ENCODE measurements at regions not wholly inside any gene's neighbourhood (a gene's known extent, or its start where the extent isn't known, plus 50 kb on each side); places are given as distances from the start of the nearest gene placed in this dataset.
A peak's percentile ranks its signal among the peaks of the same experiment; 100 is the strongest.

- ATAC-seq = no peak
- H3K79me2 ChIP-seq (replicated peaks; ENCODE audit: insufficient read depth) = peaks cover 2% of the 10 kb centered on the region; the same call in 1 of the 2 replicates
- no peak overlapping the region for H3K4me3 Mint-ChIP-seq
- H2AFZ ChIP-seq = no peak overlapping the region
- 0 out of 2 replicates have a peak overlapping the region, but pooled peaks have one; percentile 14 for H3K4me2 ChIP-seq
- H3K27me3 Mint-ChIP-seq (ENCODE audit: insufficient read depth, low read depth, poor library complexity) = peaks cover 3% of the 10 kb centered on the region
- no peaks in the 10 kb centered on the region for H4K20me1 ChIP-seq (replicated peaks; ENCODE audit: insufficient read depth)
- H3F3A ChIP-seq (replicated peaks; ENCODE audit: low read depth) = no peaks in the 10 kb centered on the region
- H3K27me3 ChIP-seq (ENCODE audit: insufficient read depth) = no peaks in the 10 kb centered on the region
- DNase-seq (ENCODE audit: low spot score) = no peak
- H3K9me3 Mint-ChIP-seq = no peaks in the 10 kb centered on the region
- H3K27ac ChIP-seq (ENCODE audit: low read depth) = no peak overlapping the region
- no peak overlapping the region for H3K4me3 ChIP-seq
- H3K9me2 ChIP-seq (ENCODE audit: insufficient read depth) = no peaks in the 10 kb centered on the region
- H3K36me3 Mint-ChIP-seq (ENCODE audit: low read depth) = no peaks in the 10 kb centered on the region
- peaks cover 39% of the 10 kb centered on the region for H3K4me1 Mint-ChIP-seq
- no peaks in the 10 kb centered on the region for H3K36me3 ChIP-seq (ENCODE audit: insufficient read depth)
- peaks cover 50% of the 10 kb centered on the region for H3K4me1 ChIP-seq (ENCODE audit: insufficient read depth)
- no peak for TF ChIP-seq CREB1 (CRISPR knock-in tag; IDR thresholded peaks at IDR 0.05; ENCODE audit: low read depth)
- TF ChIP-seq EZH2phosphoT487 (IDR thresholded peaks at IDR 0.05; ENCODE audit: unreplicated experiment) = no peak
- no peak for TF ChIP-seq CTCF (conservative IDR thresholded peaks at IDR 0.05; ENCODE audit: low read depth in 2 of 2)
- TF ChIP-seq EZH2 (IDR thresholded peaks at IDR 0.05; ENCODE audit: low read depth, unreplicated experiment) = no peak
- TF ChIP-seq POLR2AphosphoS5 (IDR thresholded peaks at IDR 0.05; ENCODE audit: low read depth) = no peak
- no peak for TF ChIP-seq ZNF331 (CRISPR knock-in tag; IDR thresholded peaks at IDR 0.05; ENCODE audit: low read depth)
- TF ChIP-seq REST (IDR thresholded peaks at IDR 0.05; ENCODE audit: unreplicated experiment) = no peak
- no peak overlapping the region for H3K27ac Mint-ChIP-seq
These were observed 202.0 kb upstream of the IL12A start for GRCh38 chr3:159786489-159787177.

- Histone ChIP-seq H3K4me3 (no peak overlapping the region), H3K4me2 (peak overlapping the region; percentile 14; the same call in 1 of the 2 replicates), H3K36me3 (ENCODE audit: insufficient read depth) (no peaks in the 10 kb centered on the region), H3K9me2 (ENCODE audit: insufficient read depth) (no peaks in the 10 kb centered on the region), H3K27ac (ENCODE audit: low read depth) (no peak overlapping the region), H3F3A (replicated peaks; ENCODE audit: low read depth) (no peaks in the 10 kb centered on the region), H3K79me2 (replicated peaks; ENCODE audit: insufficient read depth) (peaks cover 2% of the 10 kb centered on the region; the same call in 1 of the 2 replicates), H2AFZ (no peak overlapping the region), H3K27me3 (ENCODE audit: insufficient read depth) (no peaks in the 10 kb centered on the region), H3K4me1 (ENCODE audit: insufficient read depth) (peaks cover 50% of the 10 kb centered on the region), H4K20me1 (replicated peaks; ENCODE audit: insufficient read depth) (no peaks in the 10 kb centered on the region)
- H3K9me3 Mint-ChIP-seq = no peaks in the 10 kb centered on the region
- H3K27ac Mint-ChIP-seq = peak overlapping the region; percentile 30; the same call in 1 of the 2 replicates
- H3K27me3 Mint-ChIP-seq (ENCODE audit: insufficient read depth, low read depth, poor library complexity) = peaks cover 3% of the 10 kb centered on the region
- H3K4me1 Mint-ChIP-seq = peaks cover 39% of the 10 kb centered on the region
- no peak for ATAC-seq
- H3K36me3 Mint-ChIP-seq (ENCODE audit: low read depth) = no peaks in the 10 kb centered on the region
- no peak for DNase-seq (ENCODE audit: low spot score)
- no peak overlapping the region for H3K4me3 Mint-ChIP-seq
- no peak for TF ChIP-seq REST (IDR thresholded peaks at IDR 0.05; ENCODE audit: unreplicated experiment)
- no peak for TF ChIP-seq STAT1 (IDR thresholded peaks at IDR 0.05; ENCODE audit: unreplicated experiment)
- TF ChIP-seq ZNF114 (CRISPR knock-in tag; IDR thresholded peaks at IDR 0.05) = no peak
- TF ChIP-seq CREB1 (CRISPR knock-in tag; IDR thresholded peaks at IDR 0.05; ENCODE audit: low read depth) = no peak
- TF ChIP-seq ZNF331 (CRISPR knock-in tag; IDR thresholded peaks at IDR 0.05; ENCODE audit: low read depth) = no peak
- no peak for TF ChIP-seq EZH2 (IDR thresholded peaks at IDR 0.05; ENCODE audit: low read depth, unreplicated experiment)
- TF ChIP-seq ETS1 (IDR thresholded peaks at IDR 0.05) = no peak
- no peak for TF ChIP-seq JUNB (IDR thresholded peaks at IDR 0.05; ENCODE audit: unreplicated experiment)
- TF ChIP-seq POLR2AphosphoS5 (IDR thresholded peaks at IDR 0.05; ENCODE audit: low read depth) = no peak
- no peak for TF ChIP-seq EZH2phosphoT487 (IDR thresholded peaks at IDR 0.05; ENCODE audit: unreplicated experiment)
These were observed 201.5 kb upstream of the IL12A start for GRCh38 chr3:159787178-159787574.
